ENCODE measurements at regions not wholly inside any gene's neighbourhood (a gene's known extent, or its start where the extent isn't known, plus 50 kb on each side); places are given as distances from the start of the nearest gene placed in this dataset.

DNA sequence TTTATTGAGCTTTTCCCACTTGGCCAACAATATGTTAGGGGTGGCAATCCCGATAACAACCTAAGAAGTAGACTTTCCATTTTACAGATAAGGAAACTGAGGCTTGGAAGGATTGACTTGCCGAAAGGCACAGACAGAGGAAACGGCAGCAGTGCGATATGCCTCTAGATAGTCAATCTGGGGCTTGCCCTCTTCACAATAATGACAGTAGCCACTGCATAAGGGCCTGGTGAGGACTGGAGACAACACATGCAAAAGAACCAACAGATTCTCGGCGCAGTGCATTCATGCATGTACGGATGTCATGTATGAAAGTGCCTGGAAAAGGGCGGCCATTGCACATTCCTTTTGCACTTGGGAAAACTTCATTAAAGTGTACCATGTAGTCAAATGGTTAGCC is 811.2 kb downstream of the RNF144A start:
- TF ChIP-seq, protein P1, sequence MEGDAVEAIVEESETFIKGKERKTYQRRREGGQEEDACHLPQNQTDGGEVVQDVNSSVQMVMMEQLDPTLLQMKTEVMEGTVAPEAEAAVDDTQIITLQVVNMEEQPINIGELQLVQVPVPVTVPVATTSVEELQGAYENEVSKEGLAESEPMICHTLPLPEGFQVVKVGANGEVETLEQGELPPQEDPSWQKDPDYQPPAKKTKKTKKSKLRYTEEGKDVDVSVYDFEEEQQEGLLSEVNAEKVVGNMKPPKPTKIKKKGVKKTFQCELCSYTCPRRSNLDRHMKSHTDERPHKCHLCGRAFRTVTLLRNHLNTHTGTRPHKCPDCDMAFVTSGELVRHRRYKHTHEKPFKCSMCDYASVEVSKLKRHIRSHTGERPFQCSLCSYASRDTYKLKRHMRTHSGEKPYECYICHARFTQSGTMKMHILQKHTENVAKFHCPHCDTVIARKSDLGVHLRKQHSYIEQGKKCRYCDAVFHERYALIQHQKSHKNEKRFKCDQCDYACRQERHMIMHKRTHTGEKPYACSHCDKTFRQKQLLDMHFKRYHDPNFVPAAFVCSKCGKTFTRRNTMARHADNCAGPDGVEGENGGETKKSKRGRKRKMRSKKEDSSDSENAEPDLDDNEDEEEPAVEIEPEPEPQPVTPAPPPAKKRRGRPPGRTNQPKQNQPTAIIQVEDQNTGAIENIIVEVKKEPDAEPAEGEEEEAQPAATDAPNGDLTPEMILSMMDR (conservative IDR thresholded peaks at IDR 0.05; ENCODE audit: low read depth, low read length) = no peak
- TF ChIP-seq EZH2 (IDR thresholded peaks at IDR 0.05; ENCODE audit: borderline replicate concordance, low read depth, low read length, poor library complexity, severe bottlenecking) = no peak
